ENCODE measurements at regions not wholly inside any gene's neighbourhood (a gene's known extent, or its start where the extent isn't known, plus 50 kb on each side); places are given as distances from the start of the nearest gene placed in this dataset.

DNA sequence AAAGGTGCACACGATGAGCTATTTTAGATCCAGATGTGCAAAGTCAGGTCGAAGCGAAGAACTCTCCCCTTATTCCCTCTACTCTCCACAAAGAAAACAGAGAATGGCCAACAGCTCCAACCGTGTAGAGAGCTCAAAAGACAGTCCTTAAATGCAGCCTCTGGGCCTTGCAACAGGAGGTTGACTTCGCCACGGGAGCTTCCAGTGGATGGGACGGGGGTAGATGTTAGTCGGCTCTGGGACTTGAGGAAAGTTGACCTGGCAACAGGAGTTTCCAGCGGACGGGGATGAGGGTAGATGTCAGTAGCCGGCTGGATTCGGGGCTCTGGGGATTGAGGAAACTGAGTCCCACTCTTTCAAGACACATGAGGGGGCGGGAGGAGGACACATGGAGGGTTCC, 450.4 kb downstream of the BRD1 start:
- Histone ChIP-seq H3K27me3 (ENCODE audit: low read length) (no peaks in the 10 kb centered on the region), H4K20me1 (ENCODE audit: insufficient read depth, low read depth, low read length) (no peaks in the 10 kb centered on the region), H3K4me2 (ENCODE audit: low read depth, low read length, poor library complexity, severe bottlenecking) (no peak overlapping the region), H3K79me2 (ENCODE audit: low read length) (no peaks in the 10 kb centered on the region), H2AFZ (ENCODE audit: low read length) (no peak overlapping the region), H3K4me3 (ENCODE audit: low read length) (no peak overlapping the region), H3K9me3 (ENCODE audit: low read length) (no peaks in the 10 kb centered on the region), H3K4me1 (ENCODE audit: low read length) (peaks cover 60% of the 10 kb centered on the region), H3K9ac (ENCODE audit: low read length) (no peak overlapping the region), H3K9me2 (replicated peaks; ENCODE audit: insufficient read depth, low read length) (no peaks in the 10 kb centered on the region), H3K27ac (ENCODE audit: low read length) (no peak overlapping the region), H3K36me3 (ENCODE audit: insufficient read depth, low read length) (no peaks in the 10 kb centered on the region)
- no peak for DNase-seq

GRCh38 chr22:49373801-49374226, 453.9 kb downstream of the BRD1 start:
- H3K9me3 ChIP-seq (ENCODE audit: low read length), result no peaks in the 10 kb centered on the region
- no peaks in the 10 kb centered on the region for H3K27me3 ChIP-seq (ENCODE audit: low read length)
- H3K9me2 ChIP-seq (replicated peaks; ENCODE audit: insufficient read depth, low read length), result no peaks in the 10 kb centered on the region
- no peak overlapping the region for H2AFZ ChIP-seq (ENCODE audit: low read length)
- H4K20me1 ChIP-seq (ENCODE audit: insufficient read depth, low read depth, low read length), result no peaks in the 10 kb centered on the region
- H3K4me2 ChIP-seq (ENCODE audit: low read depth, low read length, poor library complexity, severe bottlenecking), result no peak overlapping the region
- peaks cover 32% of the 10 kb centered on the region for H3K4me1 ChIP-seq (ENCODE audit: low read length)
- no peak overlapping the region for H3K9ac ChIP-seq (ENCODE audit: low read length)
- H3K27ac ChIP-seq (ENCODE audit: low read length), result no peak overlapping the region
- no peak for DNase-seq
- H3K79me2 ChIP-seq (ENCODE audit: low read length), result no peaks in the 10 kb centered on the region
- no peaks in the 10 kb centered on the region for H3K36me3 ChIP-seq (ENCODE audit: insufficient read depth, low read length)
- H3K4me3 ChIP-seq (ENCODE audit: low read length), result no peak overlapping the region

DNA sequence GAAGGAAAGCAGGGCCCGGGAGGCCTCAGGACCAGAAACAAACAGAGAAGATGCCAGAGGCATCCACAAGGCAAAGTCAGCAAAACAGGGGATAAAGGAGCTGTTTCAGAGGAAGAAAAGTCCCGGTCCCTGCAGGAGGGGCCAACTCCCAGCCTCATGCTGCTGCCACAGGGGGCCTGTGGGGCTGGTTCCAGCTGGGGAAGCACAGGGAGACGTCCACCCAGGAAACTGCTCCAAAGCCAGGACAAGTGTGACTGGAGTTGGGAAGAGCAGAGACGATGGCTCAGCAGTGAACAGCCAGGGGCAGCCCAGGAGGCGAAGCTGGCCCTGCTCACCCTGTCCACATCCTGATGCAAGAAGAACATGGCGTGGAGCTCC, 454.4 kb downstream of the BRD1 start:
- H4K20me1 ChIP-seq (ENCODE audit: insufficient read depth, low read depth, low read length), result no peaks in the 10 kb centered on the region
- H3K4me2 ChIP-seq (ENCODE audit: low read depth, low read length, poor library complexity, severe bottlenecking), result no peak overlapping the region
- no peak overlapping the region for H3K27ac ChIP-seq (ENCODE audit: low read length)
- no peak overlapping the region for H3K4me3 ChIP-seq (ENCODE audit: low read length)
- H2AFZ ChIP-seq (ENCODE audit: low read length), result no peak overlapping the region
- H3K9ac ChIP-seq (ENCODE audit: low read length), result no peak overlapping the region
- no peak for DNase-seq
- H3K79me2 ChIP-seq (ENCODE audit: low read length), result no peaks in the 10 kb centered on the region
- H3K9me2 ChIP-seq (replicated peaks; ENCODE audit: insufficient read depth, low read length), result no peaks in the 10 kb centered on the region
- H3K9me3 ChIP-seq (ENCODE audit: low read length), result no peaks in the 10 kb centered on the region
- H3K27me3 ChIP-seq (ENCODE audit: low read length), result no peaks in the 10 kb centered on the region
- H3K36me3 ChIP-seq (ENCODE audit: insufficient read depth, low read length), result no peaks in the 10 kb centered on the region
- H3K4me1 ChIP-seq (ENCODE audit: low read length), result peaks cover 27% of the 10 kb centered on the region

GRCh38 chr22:49372530-49373288, 455.0 kb downstream of the BRD1 start:
- Histone ChIP-seq H3K27me3 (ENCODE audit: low read length) (no peaks in the 10 kb centered on the region), H2AFZ (ENCODE audit: low read length) (no peak overlapping the region), H3K36me3 (ENCODE audit: insufficient read depth, low read length) (no peaks in the 10 kb centered on the region), H3K9me3 (ENCODE audit: low read length) (no peaks in the 10 kb centered on the region), H3K4me1 (ENCODE audit: low read length) (peaks cover 23% of the 10 kb centered on the region), H3K4me3 (ENCODE audit: low read length) (no peak overlapping the region), H3K27ac (ENCODE audit: low read length) (no peak overlapping the region), H3K79me2 (ENCODE audit: low read length) (no peaks in the 10 kb centered on the region), H3K9me2 (replicated peaks; ENCODE audit: insufficient read depth, low read length) (no peaks in the 10 kb centered on the region), H3K9ac (ENCODE audit: low read length) (no peak overlapping the region), H3K4me2 (ENCODE audit: low read depth, low read length, poor library complexity, severe bottlenecking) (no peak overlapping the region), H4K20me1 (ENCODE audit: insufficient read depth, low read depth, low read length) (no peaks in the 10 kb centered on the region)
- DNase-seq, result no peak

DNA sequence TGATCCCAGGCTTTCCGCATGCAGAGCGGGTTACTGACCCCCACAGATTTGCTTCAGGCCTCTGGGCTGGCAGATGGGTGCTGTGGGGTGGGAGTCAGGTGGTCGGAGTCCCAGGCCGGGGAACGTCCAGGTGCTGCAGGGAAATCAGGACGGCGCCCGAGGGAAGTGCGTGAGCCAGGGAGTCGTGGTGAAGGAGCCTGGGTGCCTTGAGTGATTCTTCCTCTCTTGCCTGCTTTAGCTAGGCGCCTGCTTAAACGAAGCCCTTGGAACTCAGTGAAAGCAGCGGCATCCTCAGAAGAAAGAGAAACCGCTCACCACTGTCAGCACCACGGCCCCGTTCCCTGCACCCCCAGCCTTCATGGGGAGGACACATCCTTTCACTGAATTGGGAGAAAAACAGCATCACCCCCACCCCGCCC, 455.6 kb downstream of the BRD1 start:
- Histone ChIP-seq H3K79me2 (ENCODE audit: low read length) (no peaks in the 10 kb centered on the region), H3K4me2 (ENCODE audit: low read depth, low read length, poor library complexity, severe bottlenecking) (no peak overlapping the region), H4K20me1 (ENCODE audit: insufficient read depth, low read depth, low read length) (no peaks in the 10 kb centered on the region), H3K4me1 (ENCODE audit: low read length) (peaks cover 23% of the 10 kb centered on the region), H3K27me3 (ENCODE audit: low read length) (no peaks in the 10 kb centered on the region), H3K4me3 (ENCODE audit: low read length) (no peak overlapping the region), H3K27ac (ENCODE audit: low read length) (no peak overlapping the region), H2AFZ (ENCODE audit: low read length) (no peak overlapping the region), H3K36me3 (ENCODE audit: insufficient read depth, low read length) (no peaks in the 10 kb centered on the region), H3K9me2 (replicated peaks; ENCODE audit: insufficient read depth, low read length) (no peaks in the 10 kb centered on the region), H3K9me3 (ENCODE audit: low read length) (no peaks in the 10 kb centered on the region), H3K9ac (ENCODE audit: low read length) (no peak overlapping the region)
- no peak for DNase-seq

GRCh38 chr22:49371325-49372110, 456.2 kb downstream of the BRD1 start:
- Histone ChIP-seq H3K9ac (ENCODE audit: low read length) (no peak overlapping the region), H3K4me1 (ENCODE audit: low read length) (peaks cover 23% of the 10 kb centered on the region), H3K9me2 (replicated peaks; ENCODE audit: insufficient read depth, low read length) (no peaks in the 10 kb centered on the region), H3K4me3 (ENCODE audit: low read length) (no peak overlapping the region), H3K9me3 (ENCODE audit: low read length) (no peaks in the 10 kb centered on the region), H4K20me1 (ENCODE audit: insufficient read depth, low read depth, low read length) (no peaks in the 10 kb centered on the region), H3K79me2 (ENCODE audit: low read length) (no peaks in the 10 kb centered on the region), H3K27ac (ENCODE audit: low read length) (no peak overlapping the region), H3K27me3 (ENCODE audit: low read length) (no peaks in the 10 kb centered on the region), H2AFZ (ENCODE audit: low read length) (no peak overlapping the region), H3K36me3 (ENCODE audit: insufficient read depth, low read length) (no peaks in the 10 kb centered on the region), H3K4me2 (ENCODE audit: low read depth, low read length, poor library complexity, severe bottlenecking) (no peak overlapping the region)
- no peak for DNase-seq

GRCh38 chr22:49370627-49371301, 456.9 kb downstream of the BRD1 start:
- Histone ChIP-seq H3K27ac (ENCODE audit: low read length) (no peak overlapping the region), H3K9ac (ENCODE audit: low read length) (no peak overlapping the region), H4K20me1 (ENCODE audit: insufficient read depth, low read depth, low read length) (no peaks in the 10 kb centered on the region), H3K4me3 (ENCODE audit: low read length) (no peak overlapping the region), H3K4me1 (ENCODE audit: low read length) (peaks cover 23% of the 10 kb centered on the region), H3K4me2 (ENCODE audit: low read depth, low read length, poor library complexity, severe bottlenecking) (no peak overlapping the region), H3K36me3 (ENCODE audit: insufficient read depth, low read length) (no peaks in the 10 kb centered on the region), H3K9me2 (replicated peaks; ENCODE audit: insufficient read depth, low read length) (no peaks in the 10 kb centered on the region), H3K27me3 (ENCODE audit: low read length) (no peaks in the 10 kb centered on the region), H3K9me3 (ENCODE audit: low read length) (no peaks in the 10 kb centered on the region), H3K79me2 (ENCODE audit: low read length) (no peaks in the 10 kb centered on the region), H2AFZ (ENCODE audit: low read length) (no peak overlapping the region)
- DNase-seq, result no peak

All from Karpas-422 (cell line).